ENCODE measurements at regions not wholly inside any gene's neighbourhood (a gene's known extent, or its start where the extent isn't known, plus 50 kb on each side); places are given as distances from the start of the nearest gene placed in this dataset.

DNA sequence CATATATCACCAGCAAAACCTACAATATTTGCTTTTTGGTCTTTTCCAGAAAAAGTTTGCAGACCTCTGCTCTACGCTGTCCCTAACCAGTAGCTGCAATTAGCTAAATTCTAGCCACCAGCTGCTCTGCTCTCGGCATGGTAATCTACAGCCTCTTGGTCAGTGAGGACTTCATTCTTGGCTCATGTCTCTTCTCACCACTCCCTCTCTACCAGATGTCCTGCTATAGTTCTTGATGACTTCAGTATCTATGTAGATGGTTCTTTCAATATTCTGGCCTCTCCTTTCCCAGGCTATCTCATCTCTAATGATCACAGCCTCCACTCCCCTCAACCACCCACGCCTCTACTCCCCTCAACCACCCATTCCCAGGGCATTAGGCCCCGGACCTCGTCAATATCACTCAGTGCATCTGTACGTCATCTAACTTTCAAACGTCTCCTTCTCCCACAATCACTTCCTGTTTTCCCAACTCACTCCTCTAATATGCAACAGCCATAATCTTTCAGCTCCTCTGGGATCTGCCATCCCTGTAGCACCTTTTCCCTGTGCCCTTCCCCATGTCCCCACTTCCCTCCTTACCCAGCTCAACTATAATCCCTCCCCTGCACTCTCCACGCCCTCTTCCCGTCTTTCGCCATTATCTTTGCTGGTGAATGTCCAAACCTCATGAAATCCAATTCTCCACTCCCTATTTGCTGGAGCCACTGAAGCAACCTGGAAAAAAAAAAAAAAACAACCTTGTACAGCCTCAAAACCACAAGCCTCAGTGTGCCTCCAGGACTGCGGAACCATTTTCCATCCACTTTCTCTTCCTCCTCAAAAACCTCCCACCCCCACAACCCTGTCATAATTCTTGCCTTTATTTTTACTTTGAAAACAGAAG lies 429.4 kb upstream of the PROK2 start:
- no peak for DNase-seq

DNA sequence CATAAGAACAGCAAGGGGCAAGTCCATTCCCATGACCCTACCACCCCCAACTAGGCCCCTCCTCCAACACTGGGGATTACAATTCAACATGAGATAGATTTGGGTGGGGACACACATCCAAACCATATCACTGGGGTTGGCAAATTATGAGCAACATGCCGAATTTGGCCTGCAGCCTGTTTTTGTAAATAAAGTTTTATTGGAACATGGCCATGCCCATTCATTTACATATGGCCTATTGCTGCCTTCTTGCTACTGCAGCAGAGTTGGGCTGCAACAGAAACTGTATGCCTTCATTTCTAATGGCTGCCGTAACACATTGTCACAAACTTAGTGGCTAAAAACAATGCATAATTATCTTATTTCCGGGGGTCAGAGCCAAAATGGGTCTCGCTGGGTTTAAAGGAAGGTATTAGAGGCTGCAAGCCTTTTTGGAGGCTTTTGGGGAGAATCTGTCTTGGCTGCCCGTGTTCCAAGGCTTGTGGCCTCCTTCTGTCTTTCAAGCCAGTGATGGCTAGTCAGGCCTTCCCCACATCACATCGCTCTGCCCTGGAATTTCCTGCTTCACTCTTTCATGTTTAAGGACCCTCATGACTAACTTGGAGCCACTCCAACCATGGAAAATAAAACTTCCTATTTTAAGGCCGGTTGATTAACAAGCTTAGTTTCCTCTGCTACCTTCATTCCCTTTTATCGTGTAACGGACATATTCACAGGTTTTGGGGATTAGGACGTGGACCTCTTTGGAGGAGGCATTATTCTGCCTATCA lies 428.5 kb upstream of the PROK2 start:
- no peak for DNase-seq

- DNase-seq, result no peak
These were observed 427.4 kb upstream of the PROK2 start for GRCh38 chr3:72212396-72212795.

- DNase-seq, result no peak
These were observed 425.3 kb upstream of the PROK2 start for GRCh38 chr3:72210261-72210660.

- DNase-seq, result no peak
These were observed 420.4 kb upstream of the PROK2 start for GRCh38 chr3:72205297-72205826.

DNA sequence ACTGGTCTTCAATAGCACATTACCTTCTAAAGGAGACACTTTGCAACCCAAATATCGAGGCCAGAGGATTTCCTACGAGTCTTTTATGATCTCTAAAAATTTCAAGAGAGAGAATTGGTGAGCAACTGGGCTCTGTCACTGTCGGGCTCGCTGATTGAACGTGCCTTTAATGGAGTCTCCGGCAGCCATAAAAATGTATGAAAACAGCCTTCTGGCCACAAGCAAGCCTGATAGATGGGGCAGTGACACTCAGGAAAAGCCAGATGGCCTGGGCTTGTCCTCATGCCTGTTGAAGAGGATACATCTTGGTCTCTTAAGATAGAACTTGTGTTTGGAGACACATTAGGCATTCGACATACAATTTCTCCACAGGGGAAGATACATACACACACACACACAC lies 419.5 kb upstream of the PROK2 start:
- no peak for DNase-seq

DNA sequence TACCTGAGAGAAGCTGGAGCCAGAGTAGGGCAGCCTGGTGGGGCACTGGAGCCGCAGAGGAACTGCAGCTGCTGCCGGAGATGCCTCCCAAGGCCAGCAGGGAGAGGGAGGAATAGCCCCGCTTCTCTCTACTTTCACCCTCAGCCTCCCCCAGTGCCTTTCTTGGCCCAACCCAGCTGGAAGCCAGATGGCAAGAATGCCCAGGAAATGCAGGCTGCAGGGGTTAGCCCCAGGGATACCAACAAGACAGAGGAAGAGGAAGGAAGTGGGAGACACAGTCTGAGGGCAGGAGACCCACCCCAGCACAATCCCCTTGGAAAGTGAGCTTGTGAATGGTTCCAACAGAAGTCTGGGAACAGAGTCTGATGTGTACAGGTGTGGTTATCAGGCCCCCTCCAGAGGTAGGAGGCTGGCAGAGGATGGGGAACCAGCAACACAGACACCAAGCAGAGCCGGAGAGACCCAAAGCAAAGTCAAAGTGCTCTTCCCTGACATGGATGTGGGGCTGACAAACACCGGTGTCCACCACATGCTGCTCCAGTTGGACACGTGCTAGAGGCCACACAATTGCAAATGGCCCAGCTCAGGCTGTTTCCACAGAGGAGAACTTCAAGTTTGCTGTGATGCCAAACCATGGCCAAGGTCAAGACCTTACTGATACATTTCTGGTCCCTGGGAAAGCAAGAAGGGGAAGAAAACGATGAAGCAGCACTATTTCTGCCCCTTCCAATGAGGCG lies 418.8 kb upstream of the PROK2 start:
- DNase-seq, result no peak

GRCh38 chr3:72203105-72203504 lies 418.2 kb upstream of the PROK2 start:
- DNase-seq, result no peak

- no peak for DNase-seq
These were observed 415.4 kb upstream of the PROK2 start for GRCh38 chr3:72200332-72200731.

GRCh38 chr3:72199530-72199929 lies 414.6 kb upstream of the PROK2 start:
- DNase-seq, result no peak

DNA sequence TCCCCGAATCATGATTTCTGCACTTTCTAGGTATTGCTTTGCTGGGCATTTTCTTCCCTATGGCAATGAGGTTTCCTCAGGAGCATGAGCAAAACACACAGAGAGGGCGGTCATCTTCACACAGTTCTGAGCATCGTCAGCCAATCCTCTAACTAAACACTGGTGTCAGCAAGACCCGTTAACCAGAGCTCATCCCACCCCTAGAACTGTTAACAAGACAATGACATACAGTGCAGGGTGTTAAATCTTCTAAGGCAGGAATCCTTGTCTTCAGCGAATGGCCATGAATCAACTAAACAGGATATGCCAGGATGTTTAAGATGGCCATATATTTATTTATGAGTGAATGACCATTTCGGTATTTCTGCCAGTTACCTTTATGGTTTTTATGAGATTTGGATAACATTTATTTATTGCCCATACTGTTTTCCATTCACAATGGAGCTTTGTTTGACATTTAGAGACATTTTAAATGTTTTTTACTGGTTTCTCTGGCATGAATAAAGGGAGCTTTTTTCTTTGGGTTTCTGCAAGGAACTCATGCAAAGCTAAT lies 411.5 kb upstream of the PROK2 start:
- no peak for DNase-seq

DNA sequence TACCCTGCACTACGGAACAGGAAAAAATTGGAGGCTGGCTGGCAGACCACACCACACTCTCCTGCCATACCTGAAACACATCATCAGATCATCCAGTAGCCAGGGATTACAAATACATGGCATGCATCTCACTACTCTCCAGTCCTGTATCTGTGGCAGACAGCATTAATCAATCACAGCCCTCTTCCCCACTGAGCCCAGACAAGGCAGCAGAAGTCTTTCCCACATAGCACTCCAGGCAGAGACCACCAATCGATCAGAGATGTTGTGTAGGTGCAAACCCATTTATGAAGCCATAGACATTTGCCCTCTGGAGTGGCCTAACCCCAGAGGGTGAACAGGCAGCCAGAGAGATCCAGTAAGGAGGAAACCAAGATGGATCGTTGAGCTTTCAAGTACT lies 410.9 kb upstream of the PROK2 start:
- no peak for DNase-seq

DNA sequence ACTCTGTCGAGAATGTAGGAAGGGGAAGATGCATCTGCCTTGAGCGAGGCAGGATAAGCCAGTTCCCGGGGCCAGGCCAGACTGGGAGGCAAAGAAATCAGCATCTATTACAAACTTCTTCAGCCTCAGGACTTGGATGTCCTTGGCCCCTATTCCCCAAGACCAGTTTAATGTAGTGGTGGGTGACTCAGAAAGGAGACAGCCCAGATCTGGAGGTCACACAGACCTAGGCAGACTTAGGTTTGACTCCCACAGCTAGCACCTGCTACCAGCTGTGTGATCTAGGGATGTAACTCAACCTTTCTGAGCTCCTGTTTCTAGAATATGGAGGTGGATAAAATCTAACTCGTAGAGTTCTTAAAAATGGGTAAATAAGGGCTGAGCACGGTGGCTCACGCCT lies 409.5 kb upstream of the PROK2 start:
- DNase-seq, result no peak

DNA sequence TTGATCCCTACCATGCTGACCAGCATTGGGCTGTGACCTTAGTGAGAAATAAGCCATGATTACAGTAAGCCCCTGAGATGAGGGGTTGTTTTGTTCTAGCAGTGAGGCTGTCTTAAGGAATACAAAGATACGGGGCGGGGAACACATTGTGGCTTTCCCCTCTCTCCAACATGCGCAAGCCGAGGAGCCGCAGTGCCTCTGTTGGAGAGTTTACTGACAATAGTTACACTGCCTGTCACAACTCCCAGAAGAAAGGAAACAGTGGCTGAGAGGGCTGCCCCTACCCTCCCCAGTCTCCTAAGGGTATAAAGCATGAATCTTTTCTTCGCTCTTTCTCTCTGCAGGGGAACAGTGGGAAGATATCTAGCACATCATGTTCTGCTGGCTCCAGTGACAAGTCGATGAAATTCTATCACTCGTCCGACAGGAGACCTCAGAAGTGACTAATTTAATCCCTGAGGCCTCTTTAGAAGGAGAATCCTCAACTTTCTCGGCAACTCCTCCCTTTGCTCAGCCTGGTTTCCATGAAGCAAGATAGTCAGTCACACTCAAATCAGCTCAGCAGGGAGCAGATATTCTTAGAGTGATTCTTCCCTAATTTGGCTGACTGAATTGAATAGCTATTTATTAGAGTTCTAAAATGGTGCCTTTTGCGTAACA lies 409.0 kb upstream of the PROK2 start:
- DNase-seq, result no peak

DNA sequence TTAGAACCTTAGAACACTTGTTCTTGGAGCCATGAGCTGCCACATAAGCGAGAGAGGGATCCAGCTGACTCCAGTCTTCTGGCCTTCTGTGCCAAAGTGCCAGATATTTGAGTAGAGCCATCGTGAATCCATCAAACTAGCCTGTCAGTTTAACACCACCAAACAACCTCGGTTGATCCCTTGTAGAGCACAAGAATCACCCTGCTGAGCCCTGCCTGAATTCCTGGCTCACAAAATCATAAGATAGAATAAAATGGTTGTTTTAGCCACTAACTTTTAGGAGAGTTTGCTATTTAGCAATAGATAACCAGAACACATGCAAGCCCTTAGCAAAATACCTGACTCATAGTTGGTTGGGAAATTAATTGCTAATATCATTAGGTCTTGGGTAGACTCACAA lies 407.6 kb upstream of the PROK2 start:
- DNase-seq, result no peak

DNA sequence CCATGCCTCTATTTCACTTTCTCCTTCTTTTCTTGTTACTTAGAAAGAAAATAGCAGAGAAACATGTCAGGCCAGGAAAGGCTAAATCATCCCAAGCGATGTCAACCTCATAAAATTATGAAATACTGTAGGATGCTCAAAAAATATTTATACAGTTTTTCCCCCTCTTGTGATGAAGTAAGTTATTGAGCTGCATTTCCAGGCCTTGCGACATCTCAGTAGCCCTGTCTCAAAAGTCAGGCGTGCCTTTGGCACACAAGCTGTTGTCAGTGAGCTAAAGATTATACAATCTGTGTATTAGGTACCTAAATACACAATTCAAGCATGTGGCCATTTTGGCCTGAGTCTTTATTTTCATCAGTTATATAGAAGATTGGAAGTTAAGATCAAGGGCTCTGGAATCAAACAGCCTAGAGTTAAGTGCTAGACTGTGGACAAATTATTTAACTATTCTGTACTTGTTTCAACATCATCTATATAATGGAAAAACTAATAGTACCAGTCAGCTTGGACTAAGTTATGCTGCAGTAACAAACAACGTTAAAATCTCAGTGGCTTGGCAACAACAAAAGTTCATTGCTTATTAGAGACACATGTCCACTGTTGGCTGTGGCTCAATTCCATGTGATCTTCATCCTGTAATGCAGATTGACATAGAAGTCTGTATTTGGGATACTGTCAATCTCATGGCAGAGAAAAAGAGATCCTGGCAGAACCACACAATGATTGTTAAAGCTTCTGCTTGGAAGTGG lies 406.4 kb upstream of the PROK2 start:
- no peak for DNase-seq

DNA sequence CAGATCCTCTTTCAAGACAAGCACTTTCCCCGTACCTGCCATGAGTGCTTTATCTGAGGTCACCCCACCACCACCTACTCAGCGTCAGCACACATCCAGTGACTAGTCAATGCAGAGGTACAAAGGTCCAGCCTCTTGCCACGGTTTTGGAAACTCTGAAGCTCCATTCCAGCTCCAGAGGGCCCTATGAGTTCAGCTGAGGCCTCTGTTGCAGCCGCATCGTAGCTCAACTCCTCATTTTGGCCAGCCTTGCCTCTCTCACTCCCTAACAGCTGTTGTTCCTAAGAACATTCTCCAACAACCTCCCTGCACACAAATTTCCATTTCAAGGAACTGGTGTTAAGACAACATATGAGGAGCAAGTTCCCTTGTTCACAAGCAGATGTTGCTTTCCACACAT lies 405.1 kb upstream of the PROK2 start:
- DNase-seq, result no peak

DNA sequence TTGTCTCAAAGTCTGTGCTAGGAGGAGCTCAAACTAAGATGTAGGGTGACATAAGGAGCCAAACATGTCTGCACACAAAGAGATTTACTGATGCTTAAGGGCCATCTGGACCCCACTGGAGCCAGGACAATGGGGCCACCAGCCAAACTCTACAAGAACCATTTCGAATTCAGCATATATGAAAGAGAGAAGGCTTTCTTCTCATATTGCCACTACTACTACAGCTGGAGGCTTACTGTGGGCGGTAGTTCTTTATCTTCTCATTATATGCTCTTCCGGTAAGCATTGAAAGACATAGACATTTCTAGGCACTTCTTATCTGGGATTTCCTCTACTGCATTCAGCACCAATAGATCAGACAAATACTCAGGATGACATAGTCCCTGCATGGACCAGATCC lies 404.4 kb upstream of the PROK2 start:
- DNase-seq, result peak in 11 of 56 donors; percentile 7 to 69 (median 22)

GRCh38 chr3:72188536-72188935 lies 403.6 kb upstream of the PROK2 start:
- no peak for DNase-seq

DNA sequence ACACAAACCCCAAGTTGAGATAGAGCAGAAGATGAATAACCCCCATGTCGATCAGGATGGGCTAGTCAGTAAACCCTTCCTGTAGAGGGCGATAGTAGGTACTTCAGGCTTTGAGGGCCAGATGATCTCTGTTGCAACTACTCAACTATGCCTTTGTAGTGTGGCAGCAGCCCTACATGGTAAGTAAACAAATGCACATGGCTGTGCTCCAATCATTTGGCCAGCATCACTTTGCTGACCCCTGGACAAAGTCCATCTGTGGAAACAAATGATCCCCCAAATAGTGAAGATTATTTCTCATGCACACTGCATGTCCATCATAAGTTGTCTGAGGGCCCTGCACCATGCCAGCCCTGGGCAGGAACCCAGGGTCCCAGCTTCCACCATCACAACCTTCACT lies 402.2 kb upstream of the PROK2 start:
- DNase-seq, result no peak
